Erythroblast (primary cell): ENCODE measurements at regions not wholly inside any gene's neighbourhood (a gene's known extent, or its start where the extent isn't known, plus 50 kb on each side); places are given as distances from the start of the nearest gene placed in this dataset.

Experiments used
- DNase-seq, 2 experiments: peaks; one replicate each; lab custom pipeline; 2025; lab: John Stamatoyannopoulos, UW
- GATA1 ChIP-seq: IDR thresholded peaks from 2 replicates; pipeline ENCODE4 v1.6.1; 2011; ENCODE audit warnings: low read depth, mild to moderate bottlenecking, control low read depth, low read length, moderate library complexity
- POLR2A ChIP-seq: IDR thresholded peaks from 2 replicates; pipeline ENCODE4 v1.6.1; 2011; ENCODE audit warnings: mild to moderate bottlenecking, low read length

DNA sequence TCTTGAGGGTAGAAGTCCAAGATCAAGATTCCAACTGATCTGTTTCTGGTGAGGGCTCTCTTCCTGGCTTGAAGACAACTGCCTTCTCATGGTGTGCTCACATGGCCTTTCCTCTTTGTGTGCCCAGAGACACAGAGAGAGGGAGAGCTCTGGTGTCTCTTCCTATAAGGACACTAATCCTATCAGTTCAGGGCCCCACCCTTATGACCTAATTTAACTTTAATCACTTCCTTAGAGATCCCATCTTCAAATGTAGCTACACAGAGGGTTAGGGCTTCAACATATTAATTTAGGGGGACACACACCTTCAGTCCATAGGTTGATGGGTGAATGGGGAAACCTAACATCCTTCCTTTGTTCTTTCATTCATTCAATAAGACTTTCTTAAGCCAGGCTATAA is 144.6 kb downstream of the MN1 start:
- TF ChIP-seq GATA1 (no peak), POLR2A (no peak)
- DNase-seq: no peak

DNA sequence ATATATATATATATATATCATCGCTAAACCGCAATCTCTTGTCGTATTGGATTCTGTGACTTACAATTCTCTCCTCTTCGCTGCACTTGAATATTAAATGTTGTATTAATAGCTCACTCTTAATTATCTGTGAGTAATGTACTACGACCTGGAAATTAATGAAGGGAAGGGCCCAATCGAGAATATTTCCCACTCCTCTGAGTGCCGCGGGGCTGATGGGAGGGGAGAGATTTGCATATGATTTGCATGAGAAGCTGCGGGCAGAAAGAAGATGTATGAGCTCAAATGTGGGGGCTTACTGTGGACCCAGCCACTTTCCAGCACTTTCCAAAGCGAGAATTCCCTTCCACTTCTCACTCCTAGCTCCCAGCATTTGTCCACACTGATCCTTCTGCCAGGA is 141.2 kb downstream of the MN1 start:
- DNase-seq: no peak
- no peak for TF ChIP-seq GATA1
- TF ChIP-seq POLR2A: no peak

DNA sequence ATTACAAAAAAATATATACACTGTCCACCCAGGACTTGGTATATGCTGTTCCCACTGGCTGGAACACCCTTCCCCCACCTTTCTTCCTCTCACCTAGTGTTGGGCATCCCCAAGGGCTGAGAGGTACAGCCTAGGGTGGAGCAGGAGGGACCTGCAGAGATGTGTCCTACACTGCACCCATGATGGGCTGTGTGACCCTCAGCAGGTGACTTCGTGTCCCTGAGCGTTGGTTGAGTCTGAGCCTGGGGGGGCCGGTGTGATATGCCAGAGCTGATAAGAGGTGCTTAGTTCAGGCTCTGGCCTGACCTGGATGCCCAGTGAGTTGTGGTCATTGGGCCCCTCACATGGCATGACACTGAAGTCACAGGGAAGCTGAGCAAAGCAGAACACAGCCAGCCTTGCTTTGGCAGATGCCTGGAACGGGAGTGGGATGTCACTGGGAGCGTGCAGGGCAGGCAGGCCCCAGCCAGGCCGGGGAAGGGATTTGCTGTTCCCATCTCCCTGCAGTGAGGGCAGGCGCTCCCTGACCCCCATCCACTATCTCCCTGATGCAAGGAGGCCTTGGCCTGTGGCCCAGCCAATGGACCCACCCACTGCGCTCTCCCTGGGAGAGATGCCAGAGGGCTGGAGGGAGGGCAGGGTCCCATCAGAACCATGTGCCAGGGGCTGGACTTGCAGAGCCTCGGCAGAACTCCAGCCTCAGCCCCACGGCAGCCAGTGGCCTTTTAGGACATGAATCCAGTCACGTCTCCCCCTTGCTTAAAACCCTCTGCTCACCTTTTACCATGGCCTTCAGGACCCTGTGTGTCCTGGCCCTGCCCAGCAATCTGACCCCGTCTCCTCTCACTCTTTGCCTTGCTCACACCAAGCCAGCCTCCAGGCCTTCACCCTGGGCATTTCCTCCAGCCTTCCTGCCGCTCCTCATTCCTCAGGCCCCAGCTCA is 138.9 kb downstream of the MN1 start:
- TF ChIP-seq GATA1: no peak
- no peak for TF ChIP-seq POLR2A
- DNase-seq: peak; percentile 90 to 91

- no peak for DNase-seq
- TF ChIP-seq POLR2A (no peak), GATA1 (no peak)
These were observed 137.7 kb downstream of the MN1 start for GRCh38 chr22:27663812-27664211.

DNA sequence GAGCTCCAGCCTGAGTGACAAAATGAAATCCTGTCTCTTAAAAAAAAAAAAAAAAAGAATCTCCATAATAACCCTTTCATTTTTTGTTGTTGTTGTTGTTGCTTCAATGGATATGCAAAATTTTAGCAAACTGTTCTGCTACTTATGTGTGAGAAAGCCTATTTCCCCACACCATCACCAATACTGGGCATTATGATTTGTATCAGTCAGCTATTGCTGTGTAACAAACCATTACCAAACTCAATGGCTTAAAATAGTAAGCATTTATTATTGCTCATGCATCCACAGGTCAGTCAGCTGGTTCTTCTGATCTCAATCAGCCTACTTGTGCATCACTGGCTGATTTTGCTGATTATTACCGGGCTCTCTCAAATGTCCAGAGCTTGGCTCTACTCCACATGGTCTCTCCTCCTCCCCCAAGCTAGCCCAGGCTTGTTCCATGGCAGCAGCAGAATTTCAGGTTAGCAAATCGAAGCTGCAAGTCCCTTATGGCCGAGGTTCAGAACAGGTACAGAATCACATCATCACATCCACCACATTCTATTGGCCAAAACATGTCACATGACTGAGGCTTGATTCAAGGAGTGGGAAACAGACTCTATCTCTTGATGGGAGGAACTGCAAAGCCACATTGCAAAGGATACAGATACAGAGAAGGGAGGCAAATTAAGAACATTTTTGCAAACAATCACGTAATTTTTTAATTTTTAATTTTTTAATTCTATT is 135.1 kb downstream of the MN1 start:
- TF ChIP-seq POLR2A (no peak), GATA1 (no peak)
- DNase-seq: no peak

GRCh38 chr22:27667121-27667843 is 134.3 kb downstream of the MN1 start:
- no peak for TF ChIP-seq POLR2A
- TF ChIP-seq GATA1: no peak
- DNase-seq: no peak

- peak; percentile 96 to 98 for DNase-seq
- TF ChIP-seq POLR2A (peak; percentile 84), GATA1 (no peak)
These were observed 132.4 kb downstream of the MN1 start for GRCh38 chr22:27668828-27669797.

DNA sequence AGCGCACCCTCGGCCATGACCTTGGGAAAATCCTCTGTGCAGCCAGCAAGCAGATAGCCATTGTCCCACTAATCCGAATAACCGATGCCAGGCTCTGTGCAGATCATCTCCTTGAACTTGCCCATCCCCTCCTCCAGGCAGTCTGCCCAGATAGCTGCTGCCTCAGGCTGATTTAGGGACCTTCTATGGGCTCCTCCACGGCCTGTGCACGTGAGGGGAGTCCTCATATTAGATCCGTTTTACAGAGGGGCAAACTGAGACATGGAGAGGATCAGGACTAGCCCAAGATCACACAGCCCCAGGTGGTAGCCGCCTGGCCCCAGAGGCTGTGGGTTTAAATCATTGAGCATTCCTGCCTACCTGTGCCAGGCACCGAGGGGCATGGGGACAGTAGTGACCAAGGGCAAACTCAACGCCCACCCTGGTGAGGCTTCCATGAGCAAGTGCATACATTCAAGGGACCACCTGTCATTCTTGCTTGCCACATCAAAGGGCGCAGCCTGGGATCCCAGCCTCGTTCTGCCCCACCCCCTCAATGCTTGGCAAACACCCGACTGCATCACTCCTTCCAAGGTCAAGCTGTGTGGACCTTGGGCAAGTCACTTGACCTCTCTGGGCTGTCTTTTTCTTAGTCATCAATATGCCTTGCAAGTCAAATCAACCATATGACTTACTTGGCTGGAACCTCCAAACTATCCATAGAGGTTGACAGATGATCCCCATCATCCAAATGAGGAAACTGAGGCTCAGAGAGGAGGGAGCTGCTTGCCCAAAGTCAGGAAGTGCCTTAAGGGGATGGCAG is 131.6 kb downstream of the MN1 start:
- DNase-seq: peak; percentile 57 to 61
- TF ChIP-seq GATA1 (no peak), POLR2A (no peak)

DNA sequence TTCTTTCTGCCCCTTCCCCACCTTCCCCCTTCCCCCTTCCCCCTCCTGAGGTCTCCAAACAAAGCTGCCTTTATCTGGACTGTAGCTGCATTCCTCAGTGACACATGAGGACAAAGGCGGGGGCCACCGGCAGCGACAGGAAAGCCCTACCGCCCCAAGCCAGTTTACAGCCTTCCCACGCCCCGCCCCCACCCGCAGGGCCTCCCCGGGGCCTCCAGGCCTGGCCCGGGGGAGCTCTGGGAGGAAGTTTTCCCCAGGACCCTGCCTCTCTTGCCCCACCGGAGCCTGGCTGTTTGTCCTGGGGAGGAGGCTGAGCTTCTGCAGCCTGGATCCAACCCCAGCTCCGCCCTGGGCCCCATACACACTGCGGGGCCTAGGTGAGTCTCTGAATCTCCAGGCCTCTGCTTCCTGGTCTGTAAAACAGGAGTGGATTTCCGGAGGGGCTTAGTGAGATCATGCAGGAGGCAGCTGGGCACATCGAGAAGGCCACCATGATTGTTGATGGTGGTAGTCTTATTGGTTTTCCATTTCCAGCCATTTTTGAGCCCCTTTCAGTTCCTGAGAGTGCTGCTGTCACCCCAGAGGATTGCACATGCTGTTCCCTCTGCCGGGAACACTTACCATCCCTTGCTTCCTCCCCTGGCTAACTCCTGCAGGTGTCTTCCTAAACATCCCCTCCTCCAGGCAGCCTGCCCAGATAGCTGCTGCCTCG is 130.7 kb downstream of the MN1 start:
- peak; percentile 84 to 86 for DNase-seq
- no peak for TF ChIP-seq POLR2A
- no peak for TF ChIP-seq GATA1

DNA sequence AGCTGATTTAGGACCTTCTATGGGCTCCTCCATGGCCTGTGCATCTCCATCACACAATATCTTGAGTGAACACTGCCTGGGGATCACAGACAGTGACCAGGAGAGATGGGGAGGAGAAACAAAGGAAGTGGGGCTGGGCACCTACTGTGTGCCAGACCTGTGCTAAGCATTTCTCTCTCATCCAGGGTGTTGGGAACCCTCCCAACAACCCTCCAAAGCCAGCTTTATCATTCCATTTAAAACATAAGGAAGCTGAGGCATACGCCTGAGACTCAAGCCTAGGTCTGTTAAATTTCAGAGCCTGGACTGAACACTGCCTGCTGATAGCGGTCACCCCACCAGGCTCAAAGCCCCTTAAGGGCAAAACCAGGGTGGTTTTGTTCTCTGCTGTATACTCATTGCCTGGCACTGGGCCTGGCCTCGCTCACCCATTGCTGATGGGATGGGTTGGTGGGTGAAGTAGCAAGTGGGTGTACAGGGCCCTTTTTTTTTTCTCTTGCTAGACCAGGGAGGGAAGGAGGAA is 130.1 kb downstream of the MN1 start:
- TF ChIP-seq POLR2A (no peak), GATA1 (no peak)

GRCh38 chr22:27672721-27673418 is 128.7 kb downstream of the MN1 start:
- DNase-seq: no peak
- TF ChIP-seq GATA1: no peak
- no peak for TF ChIP-seq POLR2A

More for the DNA sequence above, 130.1 kb downstream of the MN1 start:
- peak in 1 of 2 experiments; percentile 25 for DNase-seq
